GM23338 (cell line): ENCODE measurements at regions not wholly inside any gene's neighbourhood (a gene's known extent, or its start where the extent isn't known, plus 50 kb on each side); places are given as distances from the start of the nearest gene placed in this dataset.

ENCODE experiments used
- ATAC-seq: fragments of 200-7000 bp; cut with Tn5 transposase; 3 replicates; pipeline ENCODE4 v1.9.1; 2020
- DNase-seq: peaks from one replicate; pipeline ENCODE4 v3.0.0-alpha.2; 2015; ENCODE audit warnings: low spot score
- H2AFZ ChIP-seq: fragments of 200-600 bp; sonication (generic); 2 replicates; pipeline ENCODE4 v1.8.0; 2016; ENCODE audit warnings: antibody characterized with exemption, mild to moderate bottlenecking, moderate library complexity
- H3F3A ChIP-seq: fragments of 200-600 bp; sonication (generic); replicated peaks from 2 replicates; pipeline ENCODE4 v1.8.0; 2017; ENCODE audit warnings: antibody characterized with exemption, mixed run types, low read depth
- H3K27ac ChIP-seq: fragments of 200-600 bp; sonication (generic); 2 replicates; pipeline ENCODE4 v1.6.1; 2016; ENCODE audit warnings: low read depth
- H3K27me3 ChIP-seq: fragments of 200-600 bp; sonication (generic); 2 replicates; pipeline ENCODE4 v1.8.0; 2016; ENCODE audit warnings: mild to moderate bottlenecking, mixed run types, moderate library complexity; ENCODE audit not compliant: insufficient read depth
- H3K36me3 ChIP-seq: fragments of 200-600 bp; sonication (generic); 2 replicates; pipeline ENCODE4 v1.8.0; 2016; ENCODE audit warnings: mild to moderate bottlenecking; ENCODE audit not compliant: insufficient read depth
- H3K4me1 ChIP-seq: fragments of 200-600 bp; sonication (generic); 2 replicates; pipeline ENCODE4 v1.8.0; 2016; ENCODE audit warnings: mild to moderate bottlenecking, moderate library complexity; ENCODE audit not compliant: insufficient read depth
- H3K4me2 ChIP-seq: fragments of 200-600 bp; sonication (generic); 2 replicates; pipeline ENCODE4 v1.7.1; 2017; ENCODE audit warnings: mixed run types
- H3K4me3 ChIP-seq: fragments of 200-600 bp; sonication (generic); 2 replicates; pipeline ENCODE4 v1.6.1; 2016; ENCODE audit warnings: mixed run types
- H3K79me2 ChIP-seq: fragments of 200-600 bp; sonication (generic); replicated peaks from 2 replicates; pipeline ENCODE4 v1.8.0; 2017; ENCODE audit warnings: mild to moderate bottlenecking; ENCODE audit not compliant: insufficient read depth
- H3K9me2 ChIP-seq: fragments of 200-600 bp; sonication (generic); 2 replicates; pipeline ENCODE4 v1.8.0; 2017; ENCODE audit not compliant: insufficient read depth
- H4K20me1 ChIP-seq: fragments of 200-600 bp; sonication (generic); replicated peaks from 2 replicates; pipeline ENCODE4 v1.8.0; 2017; ENCODE audit warnings: mild to moderate bottlenecking; ENCODE audit not compliant: insufficient read depth
- H3K27ac Mint-ChIP-seq: 2 replicates; pipeline ENCODE4 v1.8.0; 2020; ENCODE audit warnings: inconsistent platforms, mild to moderate bottlenecking, moderate library complexity, mixed read lengths
- H3K27me3 Mint-ChIP-seq: 3 replicates; pipeline ENCODE4 v1.8.0; 2022; ENCODE audit warnings: low read depth, mild to moderate bottlenecking, moderate library complexity, mixed read lengths, inconsistent platforms; ENCODE audit not compliant: insufficient read depth, poor library complexity
- H3K36me3 Mint-ChIP-seq: 3 replicates; pipeline ENCODE4 v1.8.0; 2021; ENCODE audit warnings: low read depth, mild to moderate bottlenecking, inconsistent platforms, moderate library complexity, mixed read lengths
- H3K4me1 Mint-ChIP-seq: 3 replicates; pipeline ENCODE4 v1.8.0; 2020; ENCODE audit warnings: mild to moderate bottlenecking, inconsistent platforms, mixed read lengths
- H3K4me3 Mint-ChIP-seq: 3 replicates; pipeline ENCODE4 v1.8.0; 2021; ENCODE audit warnings: moderate library complexity, mild to moderate bottlenecking, inconsistent platforms, mixed read lengths
- H3K9me3 Mint-ChIP-seq: 3 replicates; pipeline ENCODE4 v1.8.0; 2020; ENCODE audit warnings: moderate library complexity, mild to moderate bottlenecking, inconsistent platforms, mixed read lengths
- CTCF ChIP-seq, 2 experiments: fragments of 200-600 bp in 1 of 2; sonication (generic) in 1 of 2; conservative IDR thresholded peaks; 2 replicates each; pipeline versions ENCODE4 v1.5.1 to v1.6.1; 2016 to 2017; ENCODE audit warnings: antibody characterized with exemption in 2 of 2, low read depth in 2 of 2, mild to moderate bottlenecking in 2 of 2, moderate library complexity in 1 of 2
- EZH2phosphoT487 ChIP-seq: fragments of 200-600 bp; sonication (generic); IDR thresholded peaks from one replicate; pipeline ENCODE4 v1.8.1; 2018; ENCODE audit warnings: antibody characterized with exemption; ENCODE audit not compliant: unreplicated experiment
- JUNB ChIP-seq: IDR thresholded peaks from one replicate; pipeline ENCODE4 v1.6.1; 2016; ENCODE audit warnings: antibody characterized with exemption; ENCODE audit not compliant: unreplicated experiment
- NANOG ChIP-seq: IDR thresholded peaks from 2 replicates; pipeline ENCODE4 v1.6.1; 2016; ENCODE audit warnings: antibody characterized with exemption, borderline replicate concordance
- POLR2AphosphoS5 ChIP-seq: IDR thresholded peaks from 2 replicates; pipeline ENCODE4 v1.6.1; 2016; ENCODE audit warnings: antibody characterized with exemption, low read depth
- STAT1 ChIP-seq: IDR thresholded peaks from one replicate; pipeline ENCODE4 v1.6.1; 2016; ENCODE audit warnings: antibody characterized with exemption; ENCODE audit not compliant: unreplicated experiment
- ZNF114 ChIP-seq: fragments of 250-450 bp; sonication (Bioruptor Pico); IDR thresholded peaks from 2 replicates; pipeline ENCODE4 v1.5.0; 2020; ENCODE audit warnings: mild to moderate bottlenecking, moderate library complexity
- TF ChIP-seq, protein P1 (sequence below): fragments of 250-450 bp; sonication (Bioruptor Pico); IDR thresholded peaks from 2 replicates; pipeline ENCODE4 v1.5.0; 2020; ENCODE audit warnings: mild to moderate bottlenecking, moderate library complexity
- TF ChIP-seq, protein P2 (sequence below): IDR thresholded peaks from one replicate; pipeline ENCODE4 v1.6.1; 2018; ENCODE audit warnings: antibody characterized with exemption; ENCODE audit not compliant: unreplicated experiment

DNA sequence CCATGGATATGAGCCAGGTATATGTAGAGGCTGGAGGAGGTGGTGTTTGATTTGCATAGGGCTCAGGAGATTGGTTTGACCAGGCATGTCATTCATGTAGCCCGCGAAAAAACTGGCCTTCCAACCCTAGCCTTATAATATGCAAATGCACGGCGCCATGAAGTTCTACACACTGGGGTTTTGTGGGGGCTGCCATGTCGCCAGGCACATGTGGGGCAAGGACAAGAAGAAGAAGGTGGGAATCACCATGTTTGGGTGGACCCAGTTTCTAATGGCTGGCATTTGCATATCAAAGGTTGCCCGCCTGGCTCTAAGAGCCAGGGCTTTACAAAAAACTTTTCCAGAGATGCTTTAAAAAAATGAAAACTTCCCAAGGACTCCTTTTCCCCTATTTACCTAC lies 1251.0 kb downstream of the PCDH18 start:
- H3K27ac Mint-ChIP-seq = peak overlapping the region; percentile 71; the same call in 1 of the 2 replicates
- H3K4me3 ChIP-seq = peak overlapping the region; percentile 32
- H3K27me3 Mint-ChIP-seq = no peaks in the 10 kb centered on the region

GRCh38 chr4:136277741-136278140 lies 1254.6 kb downstream of the PCDH18 start:
- peaks cover 61% of the 10 kb centered on the region for H3K4me1 ChIP-seq
- H3K4me2 ChIP-seq = peak overlapping the region; percentile 40
- H2AFZ ChIP-seq = no peak overlapping the region
- no peak for DNase-seq
- H3K27me3 ChIP-seq = no peaks in the 10 kb centered on the region
- no peaks in the 10 kb centered on the region for H4K20me1 ChIP-seq
- Mint-ChIP-seq H3K9me3 (no peaks in the 10 kb centered on the region; the same call in 2 of the 3 replicates), H3K4me3 (no peak overlapping the region), H3K27ac (peak overlapping the region; percentile 38), H3K4me1 (peaks cover 57% of the 10 kb centered on the region), H3K27me3 (no peaks in the 10 kb centered on the region), H3K36me3 (no peaks in the 10 kb centered on the region)
- H3K36me3 ChIP-seq = no peaks in the 10 kb centered on the region
- H3K27ac ChIP-seq = no peak overlapping the region
- ATAC-seq = no peak
- H3K9me2 ChIP-seq = no peaks in the 10 kb centered on the region
- H3K4me3 ChIP-seq = no peak overlapping the region
- no peaks in the 10 kb centered on the region for H3K79me2 ChIP-seq
- no peaks in the 10 kb centered on the region for H3F3A ChIP-seq
- TF ChIP-seq JUNB = no peak
- no peak for TF ChIP-seq CTCF (conservative IDR thresholded peaks at IDR 0.05; ENCODE audit: low read depth in 2 of 2)
- no peak for TF ChIP-seq EZH2phosphoT487
- TF ChIP-seq POLR2AphosphoS5 = no peak
- no peak for TF ChIP-seq STAT1
- TF ChIP-seq, protein P1, sequence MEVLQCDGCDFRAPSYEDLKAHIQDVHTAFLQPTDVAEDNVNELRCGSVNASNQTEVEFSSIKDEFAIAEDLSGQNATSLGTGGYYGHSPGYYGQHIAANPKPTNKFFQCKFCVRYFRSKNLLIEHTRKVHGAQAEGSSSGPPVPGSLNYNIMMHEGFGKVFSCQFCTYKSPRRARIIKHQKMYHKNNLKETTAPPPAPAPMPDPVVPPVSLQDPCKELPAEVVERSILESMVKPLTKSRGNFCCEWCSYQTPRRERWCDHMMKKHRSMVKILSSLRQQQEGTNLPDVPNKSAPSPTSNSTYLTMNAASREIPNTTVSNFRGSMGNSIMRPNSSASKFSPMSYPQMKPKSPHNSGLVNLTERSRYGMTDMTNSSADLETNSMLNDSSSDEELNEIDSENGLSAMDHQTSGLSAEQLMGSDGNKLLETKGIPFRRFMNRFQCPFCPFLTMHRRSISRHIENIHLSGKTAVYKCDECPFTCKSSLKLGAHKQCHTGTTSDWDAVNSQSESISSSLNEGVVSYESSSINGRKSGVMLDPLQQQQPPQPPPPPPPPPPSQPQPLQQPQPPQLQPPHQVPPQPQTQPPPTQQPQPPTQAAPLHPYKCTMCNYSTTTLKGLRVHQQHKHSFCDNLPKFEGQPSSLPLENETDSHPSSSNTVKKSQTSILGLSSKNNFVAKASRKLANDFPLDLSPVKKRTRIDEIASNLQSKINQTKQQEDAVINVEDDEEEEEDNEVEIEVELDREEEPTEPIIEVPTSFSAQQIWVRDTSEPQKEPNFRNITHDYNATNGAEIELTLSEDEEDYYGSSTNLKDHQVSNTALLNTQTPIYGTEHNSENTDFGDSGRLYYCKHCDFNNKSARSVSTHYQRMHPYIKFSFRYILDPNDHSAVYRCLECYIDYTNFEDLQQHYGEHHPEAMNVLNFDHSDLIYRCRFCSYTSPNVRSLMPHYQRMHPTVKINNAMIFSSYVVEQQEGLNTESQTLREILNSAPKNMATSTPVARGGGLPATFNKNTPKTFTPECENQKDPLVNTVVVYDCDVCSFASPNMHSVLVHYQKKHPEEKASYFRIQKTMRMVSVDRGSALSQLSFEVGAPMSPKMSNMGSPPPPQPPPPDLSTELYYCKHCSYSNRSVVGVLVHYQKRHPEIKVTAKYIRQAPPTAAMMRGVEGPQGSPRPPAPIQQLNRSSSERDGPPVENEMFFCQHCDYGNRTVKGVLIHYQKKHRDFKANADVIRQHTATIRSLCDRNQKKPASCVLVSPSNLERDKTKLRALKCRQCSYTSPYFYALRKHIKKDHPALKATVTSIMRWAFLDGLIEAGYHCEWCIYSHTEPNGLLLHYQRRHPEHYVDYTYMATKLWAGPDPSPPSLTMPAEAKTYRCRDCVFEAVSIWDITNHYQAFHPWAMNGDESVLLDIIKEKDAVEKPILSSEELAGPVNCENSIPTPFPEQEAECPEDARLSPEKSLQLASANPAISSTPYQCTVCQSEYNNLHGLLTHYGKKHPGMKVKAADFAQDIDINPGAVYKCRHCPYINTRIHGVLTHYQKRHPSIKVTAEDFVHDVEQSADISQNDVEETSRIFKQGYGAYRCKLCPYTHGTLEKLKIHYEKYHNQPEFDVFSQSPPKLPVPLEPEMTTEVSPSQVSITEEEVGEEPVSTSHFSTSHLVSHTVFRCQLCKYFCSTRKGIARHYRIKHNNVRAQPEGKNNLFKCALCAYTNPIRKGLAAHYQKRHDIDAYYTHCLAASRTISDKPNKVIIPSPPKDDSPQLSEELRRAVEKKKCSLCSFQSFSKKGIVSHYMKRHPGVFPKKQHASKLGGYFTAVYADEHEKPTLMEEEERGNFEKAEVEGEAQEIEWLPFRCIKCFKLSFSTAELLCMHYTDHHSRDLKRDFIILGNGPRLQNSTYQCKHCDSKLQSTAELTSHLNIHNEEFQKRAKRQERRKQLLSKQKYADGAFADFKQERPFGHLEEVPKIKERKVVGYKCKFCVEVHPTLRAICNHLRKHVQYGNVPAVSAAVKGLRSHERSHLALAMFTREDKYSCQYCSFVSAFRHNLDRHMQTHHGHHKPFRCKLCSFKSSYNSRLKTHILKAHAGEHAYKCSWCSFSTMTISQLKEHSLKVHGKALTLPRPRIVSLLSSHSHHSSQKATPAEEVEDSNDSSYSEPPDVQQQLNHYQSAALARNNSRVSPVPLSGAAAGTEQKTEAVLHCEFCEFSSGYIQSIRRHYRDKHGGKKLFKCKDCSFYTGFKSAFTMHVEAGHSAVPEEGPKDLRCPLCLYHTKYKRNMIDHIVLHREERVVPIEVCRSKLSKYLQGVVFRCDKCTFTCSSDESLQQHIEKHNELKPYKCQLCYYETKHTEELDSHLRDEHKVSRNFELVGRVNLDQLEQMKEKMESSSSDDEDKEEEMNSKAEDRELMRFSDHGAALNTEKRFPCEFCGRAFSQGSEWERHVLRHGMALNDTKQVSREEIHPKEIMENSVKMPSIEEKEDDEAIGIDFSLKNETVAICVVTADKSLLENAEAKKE (CRISPR knock-in tag) = no peak

More for the DNA sequence above, 1251.0 kb downstream of the PCDH18 start:
- H3K9me3 Mint-ChIP-seq = peaks cover 5% of the 10 kb centered on the region; the same call in 2 of the 3 replicates
- Histone ChIP-seq H3K79me2 (no peaks in the 10 kb centered on the region), H3K9me2 (no peaks in the 10 kb centered on the region), H3K4me2 (peak overlapping the region; percentile 65), H3K4me1 (peaks cover 57% of the 10 kb centered on the region), H3K27me3 (no peaks in the 10 kb centered on the region), H3K27ac (peak overlapping the region; percentile 90), H2AFZ (peak overlapping the region; percentile 60; the same call in 1 of the 2 replicates), H3K36me3 (no peaks in the 10 kb centered on the region), H4K20me1 (no peaks in the 10 kb centered on the region), H3F3A (no peaks in the 10 kb centered on the region)
- H3K36me3 Mint-ChIP-seq = peaks cover 7% of the 10 kb centered on the region; the same call in 2 of the 3 replicates
- TF ChIP-seq, protein P2, sequence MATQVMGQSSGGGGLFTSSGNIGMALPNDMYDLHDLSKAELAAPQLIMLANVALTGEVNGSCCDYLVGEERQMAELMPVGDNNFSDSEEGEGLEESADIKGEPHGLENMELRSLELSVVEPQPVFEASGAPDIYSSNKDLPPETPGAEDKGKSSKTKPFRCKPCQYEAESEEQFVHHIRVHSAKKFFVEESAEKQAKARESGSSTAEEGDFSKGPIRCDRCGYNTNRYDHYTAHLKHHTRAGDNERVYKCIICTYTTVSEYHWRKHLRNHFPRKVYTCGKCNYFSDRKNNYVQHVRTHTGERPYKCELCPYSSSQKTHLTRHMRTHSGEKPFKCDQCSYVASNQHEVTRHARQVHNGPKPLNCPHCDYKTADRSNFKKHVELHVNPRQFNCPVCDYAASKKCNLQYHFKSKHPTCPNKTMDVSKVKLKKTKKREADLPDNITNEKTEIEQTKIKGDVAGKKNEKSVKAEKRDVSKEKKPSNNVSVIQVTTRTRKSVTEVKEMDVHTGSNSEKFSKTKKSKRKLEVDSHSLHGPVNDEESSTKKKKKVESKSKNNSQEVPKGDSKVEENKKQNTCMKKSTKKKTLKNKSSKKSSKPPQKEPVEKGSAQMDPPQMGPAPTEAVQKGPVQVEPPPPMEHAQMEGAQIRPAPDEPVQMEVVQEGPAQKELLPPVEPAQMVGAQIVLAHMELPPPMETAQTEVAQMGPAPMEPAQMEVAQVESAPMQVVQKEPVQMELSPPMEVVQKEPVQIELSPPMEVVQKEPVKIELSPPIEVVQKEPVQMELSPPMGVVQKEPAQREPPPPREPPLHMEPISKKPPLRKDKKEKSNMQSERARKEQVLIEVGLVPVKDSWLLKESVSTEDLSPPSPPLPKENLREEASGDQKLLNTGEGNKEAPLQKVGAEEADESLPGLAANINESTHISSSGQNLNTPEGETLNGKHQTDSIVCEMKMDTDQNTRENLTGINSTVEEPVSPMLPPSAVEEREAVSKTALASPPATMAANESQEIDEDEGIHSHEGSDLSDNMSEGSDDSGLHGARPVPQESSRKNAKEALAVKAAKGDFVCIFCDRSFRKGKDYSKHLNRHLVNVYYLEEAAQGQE = no peak
- TF ChIP-seq ZNF114 (CRISPR knock-in tag) (peak; percentile 7; the same call in 1 of the 2 replicates), NANOG (0 out of 2 replicates have a peak, but pooled peaks have one; percentile 26)
- peak; percentile 67 for ATAC-seq
- DNase-seq = peak; percentile 13
- H3K4me3 Mint-ChIP-seq = peak overlapping the region; percentile 37; the same call in 2 of the 3 replicates
- H3K4me1 Mint-ChIP-seq = peaks cover 46% of the 10 kb centered on the region
